ENCODE measurements at regions not wholly inside any gene's neighbourhood (a gene's known extent, or its start where the extent isn't known, plus 50 kb on each side); places are given as distances from the start of the nearest gene placed in this dataset.

DNA sequence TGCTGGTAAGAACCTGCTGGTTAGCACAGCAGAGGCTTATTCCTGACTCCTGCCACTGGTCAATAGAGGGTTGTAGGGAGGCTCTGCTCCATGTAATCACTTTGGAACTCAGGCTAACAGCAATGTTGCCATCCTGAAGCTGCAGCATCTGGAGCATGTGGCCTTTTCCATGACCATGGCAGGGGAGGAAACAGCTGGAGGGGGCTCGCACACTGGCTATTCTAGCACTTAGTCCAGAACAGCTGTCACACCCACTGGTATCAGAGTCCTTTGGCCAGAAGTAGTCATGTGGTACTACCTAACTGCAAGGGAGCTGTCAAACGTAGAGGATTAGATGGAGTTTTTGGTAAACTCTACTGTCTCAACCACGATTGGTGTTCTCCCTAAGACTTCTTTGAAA, 450.0 kb downstream of the RPS24 start:
- Histone ChIP-seq H3K27me3 (ENCODE audit: insufficient read depth, low read length) (peaks cover 37% of the 10 kb centered on the region), H3K4me1 (ENCODE audit: control insufficient read depth in 1 of 2, insufficient read depth in 2 of 2, low read length in 2 of 2) (no peaks in the 10 kb centered on the region), H2AFZ (ENCODE audit: low read depth, low read length, poor library complexity, severe bottlenecking) (no peak overlapping the region), H3K36me3 (ENCODE audit: control insufficient read depth in 1 of 2, insufficient read depth in 2 of 2, low read length in 2 of 2) (no peaks in the 10 kb centered on the region), H3K4me3 (replicated peaks in 1 of 2; ENCODE audit: low read depth in 1 of 2, low read length in 2 of 2) (no peak overlapping the region), H3K4me2 (ENCODE audit: low read length) (no peak overlapping the region), H3K79me2 (ENCODE audit: insufficient read depth, low read length) (no peaks in the 10 kb centered on the region), H3K9ac (ENCODE audit: low read length) (no peak overlapping the region), H3K27ac (ENCODE audit: low read depth, low read length) (no peak overlapping the region), H3K9me2 (ENCODE audit: insufficient read depth) (no peaks in the 10 kb centered on the region; the same call in 1 of the 2 replicates), H4K20me1 (ENCODE audit: insufficient read depth) (no peaks in the 10 kb centered on the region), H3K9me3 (ENCODE audit: control insufficient read depth in 1 of 2, insufficient read depth in 1 of 2, low read depth in 1 of 2, low read length in 2 of 2) (no peaks in the 10 kb centered on the region)
- ATAC-seq, result no peak
- ChIA-PET POLR2A (no interaction called here), CTCF (no interaction called here), RAD21 (ENCODE audit: low non-redundant PET in 1 of 2, low total read pairs in 2 of 2, uncharacterized antibody in 2 of 2, unreplicated experiment in 2 of 2) (no interaction called here)
- no peak for TF ChIP-seq SRF (IDR thresholded peaks at IDR 0.05; ENCODE audit: low read depth)
- TF ChIP-seq CBX3 (IDR thresholded peaks at IDR 0.05; ENCODE audit: low read depth), result no peak
- no peak for TF ChIP-seq CEBPB (IDR thresholded peaks at IDR 0.05; ENCODE audit: low read depth)
- TF ChIP-seq POLR2AphosphoS5 (IDR thresholded peaks at IDR 0.05; ENCODE audit: low read depth, low read length), result no peak
- TF ChIP-seq, protein P1, sequence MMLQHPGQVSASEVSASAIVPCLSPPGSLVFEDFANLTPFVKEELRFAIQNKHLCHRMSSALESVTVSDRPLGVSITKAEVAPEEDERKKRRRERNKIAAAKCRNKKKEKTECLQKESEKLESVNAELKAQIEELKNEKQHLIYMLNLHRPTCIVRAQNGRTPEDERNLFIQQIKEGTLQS (IDR thresholded peaks at IDR 0.05), result no peak
- TF ChIP-seq, protein P2, sequence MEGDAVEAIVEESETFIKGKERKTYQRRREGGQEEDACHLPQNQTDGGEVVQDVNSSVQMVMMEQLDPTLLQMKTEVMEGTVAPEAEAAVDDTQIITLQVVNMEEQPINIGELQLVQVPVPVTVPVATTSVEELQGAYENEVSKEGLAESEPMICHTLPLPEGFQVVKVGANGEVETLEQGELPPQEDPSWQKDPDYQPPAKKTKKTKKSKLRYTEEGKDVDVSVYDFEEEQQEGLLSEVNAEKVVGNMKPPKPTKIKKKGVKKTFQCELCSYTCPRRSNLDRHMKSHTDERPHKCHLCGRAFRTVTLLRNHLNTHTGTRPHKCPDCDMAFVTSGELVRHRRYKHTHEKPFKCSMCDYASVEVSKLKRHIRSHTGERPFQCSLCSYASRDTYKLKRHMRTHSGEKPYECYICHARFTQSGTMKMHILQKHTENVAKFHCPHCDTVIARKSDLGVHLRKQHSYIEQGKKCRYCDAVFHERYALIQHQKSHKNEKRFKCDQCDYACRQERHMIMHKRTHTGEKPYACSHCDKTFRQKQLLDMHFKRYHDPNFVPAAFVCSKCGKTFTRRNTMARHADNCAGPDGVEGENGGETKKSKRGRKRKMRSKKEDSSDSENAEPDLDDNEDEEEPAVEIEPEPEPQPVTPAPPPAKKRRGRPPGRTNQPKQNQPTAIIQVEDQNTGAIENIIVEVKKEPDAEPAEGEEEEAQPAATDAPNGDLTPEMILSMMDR (IDR thresholded peaks at IDR 0.05 in 2 of 3, conservative IDR thresholded peaks at IDR 0.05 in 1 of 3; ENCODE audit: borderline replicate concordance in 1 of 3, insufficient read depth in 1 of 3, low read depth in 2 of 3, low read length in 2 of 3), result no peak
- TF ChIP-seq JUND (IDR thresholded peaks at IDR 0.05), result no peak
- no peak for TF ChIP-seq ZNF274 (IDR thresholded peaks at IDR 0.05; ENCODE audit: low read depth, low read length)
- TF ChIP-seq ELF1 (IDR thresholded peaks at IDR 0.05; ENCODE audit: borderline replicate concordance, low read depth), result no peak
- no peak for TF ChIP-seq TCF7L2 (IDR thresholded peaks at IDR 0.05; ENCODE audit: borderline replicate concordance, extremely low read depth, insufficient read depth, insufficient read length)
- TF ChIP-seq YY1 (IDR thresholded peaks at IDR 0.05; ENCODE audit: extremely low read depth, insufficient replicate concordance, low read depth, low read length), result no peak
- no peak for TF ChIP-seq FOSL1 (IDR thresholded peaks at IDR 0.05; ENCODE audit: low read depth)
- no peak for TF ChIP-seq POLR2A (IDR thresholded peaks at IDR 0.05; ENCODE audit: borderline replicate concordance, extremely low read depth, insufficient read depth, insufficient read length)
- TF ChIP-seq, protein P3, sequence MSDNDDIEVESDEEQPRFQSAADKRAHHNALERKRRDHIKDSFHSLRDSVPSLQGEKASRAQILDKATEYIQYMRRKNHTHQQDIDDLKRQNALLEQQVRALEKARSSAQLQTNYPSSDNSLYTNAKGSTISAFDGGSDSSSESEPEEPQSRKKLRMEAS (IDR thresholded peaks at IDR 0.05), result no peak
- TF ChIP-seq RAD21 (IDR thresholded peaks at IDR 0.05; ENCODE audit: low read depth), result no peak
- no peak for TF ChIP-seq ZFX (IDR thresholded peaks at IDR 0.05)
- TF ChIP-seq, protein P4, sequence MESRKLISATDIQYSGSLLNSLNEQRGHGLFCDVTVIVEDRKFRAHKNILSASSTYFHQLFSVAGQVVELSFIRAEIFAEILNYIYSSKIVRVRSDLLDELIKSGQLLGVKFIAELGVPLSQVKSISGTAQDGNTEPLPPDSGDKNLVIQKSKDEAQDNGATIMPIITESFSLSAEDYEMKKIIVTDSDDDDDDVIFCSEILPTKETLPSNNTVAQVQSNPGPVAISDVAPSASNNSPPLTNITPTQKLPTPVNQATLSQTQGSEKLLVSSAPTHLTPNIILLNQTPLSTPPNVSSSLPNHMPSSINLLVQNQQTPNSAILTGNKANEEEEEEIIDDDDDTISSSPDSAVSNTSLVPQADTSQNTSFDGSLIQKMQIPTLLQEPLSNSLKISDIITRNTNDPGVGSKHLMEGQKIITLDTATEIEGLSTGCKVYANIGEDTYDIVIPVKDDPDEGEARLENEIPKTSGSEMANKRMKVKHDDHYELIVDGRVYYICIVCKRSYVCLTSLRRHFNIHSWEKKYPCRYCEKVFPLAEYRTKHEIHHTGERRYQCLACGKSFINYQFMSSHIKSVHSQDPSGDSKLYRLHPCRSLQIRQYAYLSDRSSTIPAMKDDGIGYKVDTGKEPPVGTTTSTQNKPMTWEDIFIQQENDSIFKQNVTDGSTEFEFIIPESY (IDR thresholded peaks at IDR 0.05; ENCODE audit: extremely low read depth, insufficient replicate concordance, low read length), result no peak
- TF ChIP-seq EZH2 (IDR thresholded peaks at IDR 0.05), result no peak
- intact Hi-C loops (cut with micrococcal nuclease), result no loop called here
- DNase-seq (ENCODE audit: low read depth, low spot score), result no peak
- no TSS peak for BruUV-seq (replicated peaks)

Data from HCT116 (cell line).